ENCODE measurements at regions not wholly inside any gene's neighbourhood (a gene's known extent, or its start where the extent isn't known, plus 50 kb on each side); places are given as distances from the start of the nearest gene placed in this dataset.

GRCh38 chr3:22977042-22977441, 226.1 kb upstream of the UBE2E2 start:
- DNase-seq, result no peak

GRCh38 chr3:22977650-22978289, 225.4 kb upstream of the UBE2E2 start:
- DNase-seq, result no peak

GRCh38 chr3:22979581-22979980, 223.5 kb upstream of the UBE2E2 start:
- DNase-seq, result no peak

GRCh38 chr3:22980346-22980745, 222.8 kb upstream of the UBE2E2 start:
- no peak for DNase-seq

- DNase-seq, result no peak
These were observed 222.0 kb upstream of the UBE2E2 start for GRCh38 chr3:22981166-22981565.

- DNase-seq, result no peak
These were observed 221.3 kb upstream of the UBE2E2 start for GRCh38 chr3:22981861-22982260.

GRCh38 chr3:22982981-22983587, 220.0 kb upstream of the UBE2E2 start:
- no peak for DNase-seq

GRCh38 chr3:22986958-22987357, 216.2 kb upstream of the UBE2E2 start:
- DNase-seq, result no peak

GRCh38 chr3:22988566-22988965, 214.6 kb upstream of the UBE2E2 start:
- DNase-seq, result no peak

- DNase-seq, result no peak
These were observed 213.4 kb upstream of the UBE2E2 start for GRCh38 chr3:22989716-22990115.

GRCh38 chr3:22990291-22991200, 212.6 kb upstream of the UBE2E2 start:
- DNase-seq, result no peak

- DNase-seq, result no peak
These were observed 208.3 kb upstream of the UBE2E2 start for GRCh38 chr3:22994781-22995180.

GRCh38 chr3:22996920-22997571, 206.1 kb upstream of the UBE2E2 start:
- no peak for DNase-seq

GRCh38 chr3:23000371-23000770, 202.8 kb upstream of the UBE2E2 start:
- no peak for DNase-seq

GRCh38 chr3:23002151-23002550, 201.0 kb upstream of the UBE2E2 start:
- no peak for DNase-seq

- DNase-seq, result peak; percentile 37
These were observed 200.0 kb upstream of the UBE2E2 start for GRCh38 chr3:23002836-23003732.

- DNase-seq, result no peak
These were observed 199.4 kb upstream of the UBE2E2 start for GRCh38 chr3:23003733-23004046.

GRCh38 chr3:23004971-23005370, 198.2 kb upstream of the UBE2E2 start:
- DNase-seq, result peak; percentile 72

- peak; percentile 51 for DNase-seq
These were observed 185.3 kb upstream of the UBE2E2 start for GRCh38 chr3:23017801-23018200.

- DNase-seq, result no peak
These were observed 183.4 kb upstream of the UBE2E2 start for GRCh38 chr3:23019596-23020300.

- no peak for DNase-seq
These were observed 174.8 kb upstream of the UBE2E2 start for GRCh38 chr3:23028294-23028693.

GRCh38 chr3:23029001-23029400, 174.1 kb upstream of the UBE2E2 start:
- DNase-seq, result no peak
